A549 (cell line): ENCODE measurements at regions not wholly inside any gene's neighbourhood (a gene's known extent, or its start where the extent isn't known, plus 50 kb on each side); places are given as distances from the start of the nearest gene placed in this dataset.

Experiments used
- ATAC-seq, 2 experiments: fragments of 200-7000 bp in 1 of 2; fragments of >200 bp in 1 of 2; cut with Nextera tagmentation in 1 of 2; cut with Tn5 transposase in 1 of 2; 3 replicates each; pipeline versions ENCODE4 v1.8.0 to v1.9.1; 2018 to 2020; ENCODE audit warnings: mild to moderate bottlenecking in 1 of 2, moderate library complexity in 1 of 2
- CTCF ChIA-PET: fragments of 300-600 bp; sonication (Branson Sonifier 250); formaldehyde crosslinking; extraction: SDS; loops from one replicate; lab custom pipeline; 2021; ENCODE audit warnings: antibody characterized with exemption, inconsistent platforms; lab: Yijun Ruan, JAX
- POLR2A ChIA-PET: fragments of 350-600 bp; formaldehyde crosslinking; extraction: SDS; loops from one replicate; lab custom pipeline; 2021; ENCODE audit warnings: antibody characterized with exemption, inconsistent platforms; lab: Yijun Ruan, JAX
- DNase-seq, 2 experiments: peaks; one replicate each; pipeline versions ENCODE4 v3.0.0 to v3.0.0-alpha.2; 2011 to 2016; ENCODE audit warnings: low read depth in 1 of 2, low spot score in 1 of 2
- FAIRE-seq: peaks from 2 replicates; lab custom pipeline; 2011; peaks lifted over from hg19 to GRCh38; lab: Jason Lieb, UNC
- H3K27ac ChIP-seq, 2 experiments: fragments of >200 bp; sonication (Bioruptor Twin); formaldehyde crosslinking; 3 replicates each; pipeline ENCODE4 v1.5.1; 2016 to 2017
- H3K4me1 ChIP-seq: fragments of >200 bp; sonication (Bioruptor Twin); formaldehyde crosslinking; 3 replicates; pipeline ENCODE4 v1.6.1; 2016
- H3K4me2 ChIP-seq: fragments of >200 bp; sonication (Bioruptor Twin); formaldehyde crosslinking; 3 replicates; pipeline ENCODE4 v1.6.1; 2016
- H3K4me3 ChIP-seq: fragments of >200 bp; sonication (Bioruptor Twin); formaldehyde crosslinking; 3 replicates; pipeline ENCODE4 v1.5.1; 2016
- H3K9me3 ChIP-seq: fragments of >200 bp; sonication (Bioruptor Twin); formaldehyde crosslinking; 3 replicates; pipeline ENCODE4 v1.6.1; 2016
- ATOH8 ChIP-seq: fragments of 250-450 bp; sonication (Bioruptor Pico); IDR thresholded peaks from 2 replicates; pipeline ENCODE4 v1.5.0; 2020; ENCODE audit warnings: low read depth, mild to moderate bottlenecking, moderate library complexity
- BCL3 ChIP-seq: fragments of >200 bp; sonication (Bioruptor Twin); formaldehyde crosslinking; IDR thresholded peaks from 3 replicates; pipeline ENCODE4 v1.6.1; 2016
- CHD4 ChIP-seq: fragments of 200-600 bp; sonication (generic); IDR thresholded peaks from 2 replicates; pipeline ENCODE4 v1.6.1; 2016; ENCODE audit warnings: antibody characterized with exemption, mild to moderate bottlenecking, borderline replicate concordance
- ELK1 ChIP-seq: fragments of 150-350 bp; IDR thresholded peaks from 2 replicates; pipeline ENCODE4 v1.6.1; 2014; ENCODE audit warnings: low read depth, mild to moderate bottlenecking, low read length
- FOSB ChIP-seq: fragments of 250-450 bp; sonication (Bioruptor Pico); IDR thresholded peaks from 2 replicates; pipeline ENCODE4 v1.5.0; 2020; ENCODE audit warnings: mild to moderate bottlenecking, moderate library complexity
- FOXS1 ChIP-seq: fragments of 250-450 bp; sonication (Bioruptor Pico); IDR thresholded peaks from 2 replicates; pipeline ENCODE4 v1.5.0; 2020; ENCODE audit warnings: mild to moderate bottlenecking, moderate library complexity
- HEYL ChIP-seq: fragments of 250-450 bp; sonication (Bioruptor Pico); IDR thresholded peaks from 2 replicates; pipeline ENCODE4 v1.8.0; 2021; ENCODE audit warnings: mild to moderate bottlenecking, moderate library complexity
- HOXB13 ChIP-seq: fragments of 250-450 bp; sonication (Bioruptor Pico); IDR thresholded peaks from 2 replicates; pipeline ENCODE4 v1.5.0; 2020; ENCODE audit warnings: low read depth, mild to moderate bottlenecking, moderate library complexity
- HOXB5 ChIP-seq: fragments of 250-450 bp; sonication (Bioruptor Pico); IDR thresholded peaks from 2 replicates; pipeline ENCODE4 v1.5.0; 2020; ENCODE audit warnings: mild to moderate bottlenecking, moderate library complexity
- KDM5A ChIP-seq: fragments of 200-600 bp; sonication (generic); IDR thresholded peaks from 2 replicates; pipeline ENCODE4 v1.6.1; 2016; ENCODE audit warnings: antibody characterized with exemption, mild to moderate bottlenecking
- NR3C1 ChIP-seq: fragments of >200 bp; sonication (Bioruptor Twin); formaldehyde crosslinking; IDR thresholded peaks from 3 replicates; pipeline ENCODE4 v1.6.1; 2017
- RAD21 ChIP-seq, 2 experiments: fragments of >200 bp in 1 of 2; sonication (Bioruptor Twin) in 1 of 2; formaldehyde crosslinking in 1 of 2; IDR thresholded peaks in 1 of 2; conservative IDR thresholded peaks in 1 of 2; 2 replicates in 1 of 2; 3 replicates in 1 of 2; pipeline ENCODE4 v1.6.1; 2012 to 2018; ENCODE audit warnings: inconsistent platforms in 1 of 2
- RARB ChIP-seq: fragments of 250-450 bp; sonication (Bioruptor Pico); IDR thresholded peaks from 2 replicates; pipeline ENCODE4 v1.8.0; 2021; ENCODE audit warnings: mild to moderate bottlenecking, moderate library complexity
- RCOR1 ChIP-seq: fragments of 150-350 bp; IDR thresholded peaks from 2 replicates; pipeline ENCODE4 v1.6.1; 2014; ENCODE audit warnings: antibody characterized with exemption, low read length, low read depth
- RFX5 ChIP-seq: fragments of 450-650 bp; IDR thresholded peaks from 2 replicates; pipeline ENCODE4 v1.7.1; 2014; ENCODE audit warnings: antibody characterized with exemption, mild to moderate bottlenecking, moderate library complexity
- RNF2 ChIP-seq: fragments of 200-600 bp; sonication (generic); IDR thresholded peaks from 2 replicates; pipeline ENCODE4 v1.6.1; 2016; ENCODE audit warnings: low read depth, mild to moderate bottlenecking, antibody characterized with exemption, moderate library complexity, borderline replicate concordance
- SMC3 ChIP-seq: fragments of >200 bp; sonication (Bioruptor Twin); formaldehyde crosslinking; IDR thresholded peaks from 3 replicates; pipeline ENCODE4 v1.6.1; 2018; ENCODE audit warnings: inconsistent platforms
- SREBF2 ChIP-seq: fragments of 450-650 bp; IDR thresholded peaks from 2 replicates; pipeline ENCODE4 v1.6.1; 2014; ENCODE audit warnings: mild to moderate bottlenecking, moderate library complexity
- ZC3H11A ChIP-seq: fragments of 450-650 bp; IDR thresholded peaks from 2 replicates; pipeline ENCODE4 v1.6.1; 2014; ENCODE audit warnings: antibody characterized with exemption, mild to moderate bottlenecking
- WGBS: methylation state at CpG from one replicate; pipeline ENCODE4 v1.1.6; 2017; ENCODE audit errors: missing lambda C conversion rate; 5-methylcytosine and 5-hydroxymethylcytosine counted together
- TF ChIP-seq, protein P1 (sequence below): fragments of >200 bp; sonication (Bioruptor Twin); formaldehyde crosslinking; IDR thresholded peaks from 3 replicates; pipeline ENCODE4 v1.5.1; 2016
- TF ChIP-seq, protein P2 (sequence below): fragments of 450-650 bp; IDR thresholded peaks from 2 replicates; pipeline ENCODE4 v1.6.1; 2014; ENCODE audit warnings: antibody characterized with exemption

DNA sequence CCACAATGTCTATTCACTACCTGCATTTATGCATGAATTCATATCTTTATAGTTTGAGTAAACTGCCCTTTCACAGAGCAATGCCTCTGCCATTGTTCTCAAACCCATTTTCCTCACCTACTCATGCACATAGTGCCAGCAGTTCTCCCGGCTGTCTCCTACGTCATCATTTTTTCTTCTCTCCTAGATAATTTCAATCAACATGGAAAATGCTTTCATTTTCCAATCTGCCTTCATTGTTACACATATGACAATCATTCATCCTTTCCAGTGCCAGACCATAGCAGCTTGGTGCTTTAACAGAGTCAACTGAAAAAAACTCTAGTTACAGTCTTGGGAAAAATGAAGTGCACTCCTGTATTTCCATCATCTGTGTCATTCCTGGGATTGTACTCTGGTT is 514.8 kb upstream of the CTNND2 start:
- ATAC-seq, result no peak
- H3K9me3 ChIP-seq, result no peaks in the 10 kb centered on the region; the same call in 2 of the 3 replicates
- POLR2A ChIA-PET, result no interaction called here
- DNase-seq, result no peak
- TF ChIP-seq FOSB (CRISPR knock-in tag) (no peak), FOXS1 (no peak), ZC3H11A (no peak), CHD4 (no peak), RFX5 (no peak), ELK1 (no peak), KDM5A (no peak), HEYL (no peak), RARB (CRISPR knock-in tag) (no peak), BCL3 (no peak)
- TF ChIP-seq, protein P1, sequence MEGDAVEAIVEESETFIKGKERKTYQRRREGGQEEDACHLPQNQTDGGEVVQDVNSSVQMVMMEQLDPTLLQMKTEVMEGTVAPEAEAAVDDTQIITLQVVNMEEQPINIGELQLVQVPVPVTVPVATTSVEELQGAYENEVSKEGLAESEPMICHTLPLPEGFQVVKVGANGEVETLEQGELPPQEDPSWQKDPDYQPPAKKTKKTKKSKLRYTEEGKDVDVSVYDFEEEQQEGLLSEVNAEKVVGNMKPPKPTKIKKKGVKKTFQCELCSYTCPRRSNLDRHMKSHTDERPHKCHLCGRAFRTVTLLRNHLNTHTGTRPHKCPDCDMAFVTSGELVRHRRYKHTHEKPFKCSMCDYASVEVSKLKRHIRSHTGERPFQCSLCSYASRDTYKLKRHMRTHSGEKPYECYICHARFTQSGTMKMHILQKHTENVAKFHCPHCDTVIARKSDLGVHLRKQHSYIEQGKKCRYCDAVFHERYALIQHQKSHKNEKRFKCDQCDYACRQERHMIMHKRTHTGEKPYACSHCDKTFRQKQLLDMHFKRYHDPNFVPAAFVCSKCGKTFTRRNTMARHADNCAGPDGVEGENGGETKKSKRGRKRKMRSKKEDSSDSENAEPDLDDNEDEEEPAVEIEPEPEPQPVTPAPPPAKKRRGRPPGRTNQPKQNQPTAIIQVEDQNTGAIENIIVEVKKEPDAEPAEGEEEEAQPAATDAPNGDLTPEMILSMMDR, result no peak
- TF ChIP-seq, protein P2, sequence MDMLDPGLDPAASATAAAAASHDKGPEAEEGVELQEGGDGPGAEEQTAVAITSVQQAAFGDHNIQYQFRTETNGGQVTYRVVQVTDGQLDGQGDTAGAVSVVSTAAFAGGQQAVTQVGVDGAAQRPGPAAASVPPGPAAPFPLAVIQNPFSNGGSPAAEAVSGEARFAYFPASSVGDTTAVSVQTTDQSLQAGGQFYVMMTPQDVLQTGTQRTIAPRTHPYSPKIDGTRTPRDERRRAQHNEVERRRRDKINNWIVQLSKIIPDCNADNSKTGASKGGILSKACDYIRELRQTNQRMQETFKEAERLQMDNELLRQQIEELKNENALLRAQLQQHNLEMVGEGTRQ, result no peak
- no peaks in the 10 kb centered on the region for H3K4me1 ChIP-seq
- H3K4me2 ChIP-seq, result no peak overlapping the region
- no peak for FAIRE-seq
- H3K4me3 ChIP-seq, result no peak overlapping the region
- CTCF ChIA-PET, result no interaction called here
- WGBS, result 0% methylated on average over 2 of the region's 2 CpGs
- no peak overlapping the region for H3K27ac ChIP-seq

GRCh38 chr5:12413585-12413984 is 509.3 kb upstream of the CTNND2 start:
- FAIRE-seq (no peak), DNase-seq (no peak), ATAC-seq (no peak)
- CTCF ChIA-PET, result no interaction called here
- Histone ChIP-seq H3K4me2 (no peak overlapping the region), H3K27ac (no peak overlapping the region), H3K4me1 (no peaks in the 10 kb centered on the region), H3K4me3 (no peak overlapping the region), H3K9me3 (no peaks in the 10 kb centered on the region; the same call in 1 of the 3 replicates)
- WGBS, result 14% methylated on average over 5 of the region's 5 CpGs
- POLR2A ChIA-PET, result no interaction called here
- TF ChIP-seq ATOH8 (no peak), SMC3 (no peak), RNF2 (no peak), RAD21 (conservative IDR thresholded peaks at IDR 0.05 in 1 of 2, IDR thresholded peaks at IDR 0.05 in 1 of 2) (no peak), HEYL (no peak), HOXB5 (CRISPR knock-in tag) (no peak), NR3C1 (no peak), HOXB13 (CRISPR knock-in tag) (no peak), SREBF2 (no peak), CHD4 (no peak), RCOR1 (no peak), KDM5A (no peak)
